ENCODE measurements at regions not wholly inside any gene's neighbourhood (a gene's known extent, or its start where the extent isn't known, plus 50 kb on each side); places are given as distances from the start of the nearest gene placed in this dataset.
A peak's percentile ranks its signal among the peaks of the same experiment; 100 is the strongest.

GRCh38 chr15:39427705-39428104 lies 153.2 kb upstream of the THBS1 start:
- DNase-seq (ENCODE audit: low read depth in 1 of 2, low spot score in 1 of 2): no peak
- no peak for TF ChIP-seq JUND (IDR thresholded peaks at IDR 0.05; ENCODE audit: low read depth)
- in situ Hi-C loops (cut with HindIII; ENCODE audit: low pct_unique_long_range_greater_than_20kb, low sequenced_read_pairs): no loop called here

- TF ChIP-seq JUND (IDR thresholded peaks at IDR 0.05; ENCODE audit: low read depth): no peak
- in situ Hi-C loops (cut with HindIII; ENCODE audit: low pct_unique_long_range_greater_than_20kb, low sequenced_read_pairs): no loop called here
Observed at GRCh38 chr15:39429898-39430357, 151.0 kb upstream of the THBS1 start.

GRCh38 chr15:39430389-39430788 lies 150.5 kb upstream of the THBS1 start:
- DNase-seq (ENCODE audit: low read depth in 1 of 2, low spot score in 1 of 2): no peak
- TF ChIP-seq JUND (IDR thresholded peaks at IDR 0.05; ENCODE audit: low read depth): no peak
- in situ Hi-C loops (cut with HindIII; ENCODE audit: low pct_unique_long_range_greater_than_20kb, low sequenced_read_pairs): no loop called here

More at GRCh38 chr15:39429898-39430357, 151.0 kb upstream of the THBS1 start:
- DNase-seq (ENCODE audit: low read depth in 1 of 2, low spot score in 1 of 2): no peak

GRCh38 chr15:39431376-39431775 lies 149.5 kb upstream of the THBS1 start:
- no peak for TF ChIP-seq JUND (IDR thresholded peaks at IDR 0.05; ENCODE audit: low read depth)
- no peak for DNase-seq (ENCODE audit: low read depth in 1 of 2, low spot score in 1 of 2)
- in situ Hi-C loops (cut with HindIII; ENCODE audit: low pct_unique_long_range_greater_than_20kb, low sequenced_read_pairs): no loop called here

GRCh38 chr15:39432026-39432425 lies 148.9 kb upstream of the THBS1 start:
- in situ Hi-C loops (cut with HindIII; ENCODE audit: low pct_unique_long_range_greater_than_20kb, low sequenced_read_pairs): no loop called here
- DNase-seq (ENCODE audit: low read depth in 1 of 2, low spot score in 1 of 2): no peak
- no peak for TF ChIP-seq JUND (IDR thresholded peaks at IDR 0.05; ENCODE audit: low read depth)

GRCh38 chr15:39432912-39433348 lies 147.9 kb upstream of the THBS1 start:
- in situ Hi-C loops (cut with HindIII; ENCODE audit: low pct_unique_long_range_greater_than_20kb, low sequenced_read_pairs): no loop called here
- TF ChIP-seq JUND (IDR thresholded peaks at IDR 0.05; ENCODE audit: low read depth): no peak
- DNase-seq (ENCODE audit: low read depth in 1 of 2, low spot score in 1 of 2): no peak

GRCh38 chr15:39433376-39433775 lies 147.5 kb upstream of the THBS1 start:
- DNase-seq (ENCODE audit: low read depth in 1 of 2, low spot score in 1 of 2): no peak
- TF ChIP-seq JUND (IDR thresholded peaks at IDR 0.05; ENCODE audit: low read depth): no peak
- in situ Hi-C loops (cut with HindIII; ENCODE audit: low pct_unique_long_range_greater_than_20kb, low sequenced_read_pairs): no loop called here

GRCh38 chr15:39434163-39434562 lies 146.7 kb upstream of the THBS1 start:
- in situ Hi-C loops (cut with HindIII; ENCODE audit: low pct_unique_long_range_greater_than_20kb, low sequenced_read_pairs): no loop called here
- no peak for DNase-seq (ENCODE audit: low read depth in 1 of 2, low spot score in 1 of 2)
- no peak for TF ChIP-seq JUND (IDR thresholded peaks at IDR 0.05; ENCODE audit: low read depth)

GRCh38 chr15:39434751-39435238 lies 146.1 kb upstream of the THBS1 start:
- TF ChIP-seq JUND (IDR thresholded peaks at IDR 0.05; ENCODE audit: low read depth): no peak
- DNase-seq (ENCODE audit: low read depth in 1 of 2, low spot score in 1 of 2): no peak
- in situ Hi-C loops (cut with HindIII; ENCODE audit: low pct_unique_long_range_greater_than_20kb, low sequenced_read_pairs): no loop called here

- in situ Hi-C loops (cut with HindIII; ENCODE audit: low pct_unique_long_range_greater_than_20kb, low sequenced_read_pairs): no loop called here
- no peak for DNase-seq (ENCODE audit: low read depth in 1 of 2, low spot score in 1 of 2)
- TF ChIP-seq JUND (IDR thresholded peaks at IDR 0.05; ENCODE audit: low read depth): no peak
Observed at GRCh38 chr15:39435244-39435643, 145.6 kb upstream of the THBS1 start.

- no peak for DNase-seq (ENCODE audit: low read depth in 1 of 2, low spot score in 1 of 2)
- in situ Hi-C loops (cut with HindIII; ENCODE audit: low pct_unique_long_range_greater_than_20kb, low sequenced_read_pairs): no loop called here
- no peak for TF ChIP-seq JUND (IDR thresholded peaks at IDR 0.05; ENCODE audit: low read depth)
Observed at GRCh38 chr15:39438260-39438659, 142.6 kb upstream of the THBS1 start.

- peak in 1 of 2 experiments; percentile 56 for DNase-seq (ENCODE audit: low read depth in 1 of 2, low spot score in 1 of 2)
- no peak for TF ChIP-seq JUND (IDR thresholded peaks at IDR 0.05; ENCODE audit: low read depth)
- in situ Hi-C loops (cut with HindIII; ENCODE audit: low pct_unique_long_range_greater_than_20kb, low sequenced_read_pairs): no loop called here
Observed at GRCh38 chr15:39438799-39439592, 141.9 kb upstream of the THBS1 start.

- in situ Hi-C loops (cut with HindIII; ENCODE audit: low pct_unique_long_range_greater_than_20kb, low sequenced_read_pairs): no loop called here
- no peak for TF ChIP-seq JUND (IDR thresholded peaks at IDR 0.05; ENCODE audit: low read depth)
- DNase-seq (ENCODE audit: low read depth in 1 of 2, low spot score in 1 of 2): no peak
Observed at GRCh38 chr15:39442898-39443297, 138.0 kb upstream of the THBS1 start.
